ENCODE measurements at regions not wholly inside any gene's neighbourhood (a gene's known extent, or its start where the extent isn't known, plus 50 kb on each side); places are given as distances from the start of the nearest gene placed in this dataset.
A peak's percentile ranks its signal among the peaks of the same experiment; 100 is the strongest.

DNA sequence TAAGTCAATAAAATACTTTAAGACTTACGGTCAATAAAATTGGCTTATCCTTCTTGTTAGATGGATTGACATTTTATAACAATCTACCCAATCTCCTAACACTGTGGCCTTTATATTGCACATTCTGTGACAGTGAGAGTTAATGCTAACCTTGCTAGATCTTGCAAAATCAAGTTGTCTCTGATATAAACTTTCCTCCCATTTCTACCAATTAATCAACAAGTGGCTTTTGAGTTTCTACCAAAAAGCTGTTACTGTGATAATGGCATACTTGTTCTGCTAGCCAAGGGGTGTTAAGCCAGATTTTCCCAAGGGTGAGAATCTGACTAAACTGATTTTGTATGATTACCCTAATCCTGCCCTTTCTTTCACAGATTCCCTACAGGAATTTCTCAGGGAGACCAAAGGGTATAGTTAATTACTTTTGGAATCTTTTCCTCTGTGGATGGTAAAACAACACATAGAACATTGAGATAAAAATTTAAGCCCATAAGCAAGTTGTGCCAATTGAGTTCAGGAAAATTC lies 174.1 kb upstream of the SUCLG2 start:
- Histone ChIP-seq H4K20me1 (no peaks in the 10 kb centered on the region), H3K9me3 (replicated peaks in 1 of 11) (peaks cover 15 to 38% (median 19%) of the 10 kb centered on the region in 11 experiments; a peak in 18 of 22 replicates), H3K27me3 (no peaks in the 10 kb centered on the region), H3K9ac (no peak overlapping the region), H3K36me3 (no peaks in the 10 kb centered on the region), H3K4me1 (no peaks in the 10 kb centered on the region), H3K27ac (no peak overlapping the region), H3K4me2 (no peak overlapping the region), H3K4me3 (no peak overlapping the region)
- no peak for TF ChIP-seq Cebpa-rat (IDR thresholded peaks at IDR 0.05)

DNA sequence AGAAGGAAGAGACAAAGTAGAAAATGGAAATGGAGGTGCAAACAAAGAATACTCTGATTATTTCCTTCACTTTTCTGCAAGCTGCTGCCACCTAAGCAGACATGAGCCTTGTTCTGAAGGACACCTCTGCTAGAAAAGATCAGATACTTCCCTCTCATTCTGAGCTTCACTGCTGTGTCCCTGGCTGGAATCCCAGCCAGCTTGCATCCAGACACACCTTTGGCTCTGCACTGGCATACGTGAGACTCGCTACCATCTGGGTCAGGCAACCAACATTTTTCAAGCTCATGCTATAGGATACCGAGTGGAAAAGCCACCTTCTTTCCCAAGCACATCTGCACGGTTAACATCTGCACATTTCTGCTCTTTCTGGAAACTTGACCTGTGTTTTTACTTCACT lies 166.7 kb upstream of the SUCLG2 start:
- no peaks in the 10 kb centered on the region for H3K27me3 ChIP-seq
- no peak for TF ChIP-seq Cebpa-rat (IDR thresholded peaks at IDR 0.05)
- H3K4me3 ChIP-seq: no peak overlapping the region
- H3K36me3 ChIP-seq: no peaks in the 10 kb centered on the region
- H3K4me2 ChIP-seq: peak overlapping the region in 3 of 11 experiments; percentile 14 to 18 (median 18); a peak in 1 of 22 replicates
- no peak overlapping the region for H3K27ac ChIP-seq
- no peaks in the 10 kb centered on the region for H4K20me1 ChIP-seq
- no peak overlapping the region for H3K9ac ChIP-seq
- H3K4me1 ChIP-seq: peaks cover 0 to 12% (median 3%) of the 10 kb centered on the region in 10 experiments; a peak in 5 of 20 replicates
- peaks cover 0 to 15% (median 4%) of the 10 kb centered on the region in 11 experiments; a peak in 8 of 22 replicates for H3K9me3 ChIP-seq (replicated peaks in 1 of 11)

DNA sequence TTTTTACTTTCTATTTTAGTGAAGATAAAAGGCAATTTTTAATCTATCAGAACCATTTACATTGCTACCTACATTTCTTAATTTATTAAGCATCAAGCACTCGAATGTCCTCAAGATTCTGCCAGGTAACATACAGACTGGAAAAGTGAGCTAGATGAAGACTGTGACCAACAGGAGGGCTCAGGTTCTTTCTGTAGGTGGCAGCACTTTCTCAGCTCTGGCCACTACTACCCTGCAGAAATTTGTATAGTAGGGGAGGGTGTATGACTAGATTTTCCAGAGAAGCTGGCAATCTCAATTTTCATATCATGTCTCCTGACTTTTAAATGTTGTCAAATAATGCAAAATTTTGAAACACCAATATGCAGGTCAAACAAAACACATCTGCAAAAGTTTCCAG lies 165.0 kb upstream of the SUCLG2 start:
- Histone ChIP-seq H3K4me2 (no peak overlapping the region), H3K27me3 (no peaks in the 10 kb centered on the region), H3K4me3 (no peak overlapping the region), H3K4me1 (peaks cover 0 to 12% (median 3%) of the 10 kb centered on the region in 10 experiments; a peak in 5 of 20 replicates), H3K9ac (no peak overlapping the region), H3K36me3 (no peaks in the 10 kb centered on the region), H3K9me3 (replicated peaks in 1 of 11) (peaks cover 0 to 11% (median 0%) of the 10 kb centered on the region in 11 experiments; a peak in 6 of 22 replicates), H3K27ac (no peak overlapping the region), H4K20me1 (no peaks in the 10 kb centered on the region)
- no peak for TF ChIP-seq Cebpa-rat (IDR thresholded peaks at IDR 0.05)

DNA sequence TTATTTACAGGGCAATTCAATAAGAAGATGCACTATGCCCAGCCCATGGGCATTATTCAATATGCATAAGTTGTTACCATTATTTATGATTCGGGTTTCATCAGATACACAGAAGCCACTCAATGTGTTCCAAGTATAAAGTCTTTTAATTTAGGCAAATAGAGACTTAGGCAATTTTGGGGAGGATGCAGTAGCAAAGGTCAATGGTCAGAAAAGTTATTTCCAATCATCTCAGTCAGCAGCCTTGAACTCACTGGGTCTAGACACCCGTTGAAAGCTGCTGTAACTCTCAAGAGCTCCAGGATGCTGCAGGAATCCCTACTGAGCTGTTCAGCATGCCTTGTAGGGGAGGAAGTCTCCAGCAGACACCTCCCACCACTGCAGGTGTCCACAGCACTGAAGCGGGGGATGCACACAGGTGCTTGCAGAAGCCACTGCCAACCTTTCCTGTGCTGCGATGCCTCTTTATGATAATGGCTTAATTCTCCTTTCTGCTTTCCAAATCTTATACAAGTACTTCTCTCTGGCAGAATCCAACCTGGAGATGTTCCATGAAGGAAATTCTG lies 155.0 kb upstream of the SUCLG2 start:
- no peak overlapping the region for H3K4me2 ChIP-seq
- no peaks in the 10 kb centered on the region for H3K36me3 ChIP-seq
- no peaks in the 10 kb centered on the region for H3K4me1 ChIP-seq
- H3K4me3 ChIP-seq: no peak overlapping the region
- H3K27me3 ChIP-seq: no peaks in the 10 kb centered on the region
- no peaks in the 10 kb centered on the region for H4K20me1 ChIP-seq
- peaks cover 2 to 9% (median 4%) of the 10 kb centered on the region in 11 experiments; a peak in 15 of 22 replicates for H3K9me3 ChIP-seq (replicated peaks in 1 of 11)
- no peak overlapping the region for H3K9ac ChIP-seq
- no peak overlapping the region for H3K27ac ChIP-seq
- TF ChIP-seq Cebpa-rat (IDR thresholded peaks at IDR 0.05): no peak

DNA sequence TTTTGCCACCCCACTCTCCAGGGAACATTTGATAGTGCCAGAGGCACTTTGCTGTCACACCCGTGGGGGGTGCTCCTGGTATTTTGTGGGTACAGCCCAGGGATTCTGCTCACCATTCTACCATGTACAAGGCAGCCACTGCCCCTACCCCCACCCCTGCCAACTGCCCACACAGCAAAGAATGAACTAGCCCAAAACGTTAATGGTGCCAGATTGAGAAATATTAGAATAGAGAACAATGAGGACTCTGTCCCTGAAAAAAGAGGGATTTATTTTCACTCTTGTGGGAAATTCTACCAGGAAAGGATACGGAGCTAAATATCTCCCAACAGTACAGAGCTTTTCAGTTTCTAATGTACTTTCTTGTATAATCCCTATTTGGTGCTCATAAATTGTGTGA lies 154.5 kb upstream of the SUCLG2 start:
- no peaks in the 10 kb centered on the region for H3K4me1 ChIP-seq
- H4K20me1 ChIP-seq: no peaks in the 10 kb centered on the region
- no peak overlapping the region for H3K9ac ChIP-seq
- H3K4me3 ChIP-seq: no peak overlapping the region
- no peak for TF ChIP-seq Cebpa-rat (IDR thresholded peaks at IDR 0.05)
- no peaks in the 10 kb centered on the region for H3K27me3 ChIP-seq
- H3K27ac ChIP-seq: no peak overlapping the region
- H3K9me3 ChIP-seq (replicated peaks in 1 of 11): peaks cover 7 to 14% (median 9%) of the 10 kb centered on the region in 11 experiments; a peak in 21 of 22 replicates
- no peak overlapping the region for H3K4me2 ChIP-seq
- H3K36me3 ChIP-seq: 0 out of 22 replicates have a peak, but pooled peaks cover 0 to 3% (median 0%) of the 10 kb centered on the region in 11 experiments

DNA sequence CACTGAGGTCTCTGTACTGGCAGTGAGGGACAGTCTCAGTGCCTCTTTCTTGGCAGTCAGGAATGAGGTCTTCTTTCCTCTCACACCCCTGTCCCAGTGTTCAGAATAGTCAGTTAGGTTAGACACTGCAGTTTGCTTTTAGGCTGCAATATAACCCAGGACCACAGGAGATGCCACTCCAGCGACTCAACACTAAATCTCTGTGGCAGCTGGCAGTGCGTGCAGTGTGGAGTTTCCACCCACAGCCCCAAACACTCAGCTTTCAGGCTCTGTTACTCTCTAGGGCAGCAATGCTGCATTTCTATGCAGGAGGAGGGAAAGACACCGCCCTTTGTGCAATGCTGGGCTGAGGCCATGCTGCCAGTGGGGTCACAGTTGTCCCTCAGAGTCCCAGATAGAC lies 150.2 kb upstream of the SUCLG2 start:
- Histone ChIP-seq H3K4me3 (no peak overlapping the region), H3K4me1 (no peaks in the 10 kb centered on the region), H4K20me1 (no peaks in the 10 kb centered on the region), H3K4me2 (no peak overlapping the region), H3K27me3 (no peaks in the 10 kb centered on the region), H3K27ac (no peak overlapping the region), H3K36me3 (0 out of 22 replicates have a peak, but pooled peaks cover 0 to 5% (median 0%) of the 10 kb centered on the region in 11 experiments), H3K9ac (no peak overlapping the region), H3K9me3 (replicated peaks in 1 of 11) (peaks cover 21 to 32% (median 26%) of the 10 kb centered on the region in 11 experiments)
- no peak for TF ChIP-seq Cebpa-rat (IDR thresholded peaks at IDR 0.05)

DNA sequence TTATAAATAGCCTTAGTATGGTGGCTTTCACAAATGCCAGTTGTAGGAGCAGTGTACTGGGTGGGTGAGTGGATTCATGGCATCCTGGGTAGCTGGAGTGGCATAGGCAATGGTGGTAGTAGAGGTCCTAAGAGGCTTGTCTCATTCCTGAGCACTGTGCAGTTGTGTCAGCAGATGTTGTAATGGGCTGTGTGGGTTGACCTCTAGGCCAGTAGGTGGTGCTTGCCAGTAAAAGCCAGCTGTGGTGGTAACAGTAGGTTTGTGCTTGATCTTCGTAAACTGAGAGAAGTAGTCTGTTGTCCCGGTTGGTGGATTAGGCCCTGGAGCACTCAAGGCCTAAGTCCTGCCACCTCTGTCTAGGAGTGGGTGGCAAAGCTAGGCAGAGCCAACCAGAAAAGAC lies 149.7 kb upstream of the SUCLG2 start:
- Histone ChIP-seq H3K27me3 (no peaks in the 10 kb centered on the region), H3K9ac (no peak overlapping the region), H3K9me3 (replicated peaks in 1 of 11) (peaks cover 21 to 32% (median 26%) of the 10 kb centered on the region in 11 experiments), H3K4me2 (no peak overlapping the region), H3K27ac (no peak overlapping the region), H4K20me1 (no peaks in the 10 kb centered on the region), H3K4me1 (no peaks in the 10 kb centered on the region), H3K36me3 (0 out of 22 replicates have a peak, but pooled peaks cover 0 to 5% (median 0%) of the 10 kb centered on the region in 11 experiments), H3K4me3 (no peak overlapping the region)
- TF ChIP-seq Cebpa-rat (IDR thresholded peaks at IDR 0.05): no peak

DNA sequence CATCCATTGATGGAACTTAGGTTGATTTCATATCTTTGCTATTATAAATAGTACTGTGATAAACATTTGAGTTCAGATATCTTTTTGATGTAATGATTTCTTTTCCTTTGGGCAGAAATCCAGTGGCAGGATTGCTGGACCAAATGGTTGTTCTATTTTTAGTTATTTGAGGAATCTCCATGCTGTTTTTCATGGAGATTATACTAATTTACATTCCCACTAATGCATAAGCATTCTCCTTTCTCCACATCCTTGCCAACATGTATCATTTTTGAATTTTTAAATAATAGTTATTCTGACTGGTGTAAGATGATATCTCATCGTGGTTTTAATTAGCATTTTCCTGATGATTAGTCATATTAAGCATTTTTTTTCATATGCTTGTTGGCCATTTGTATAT lies 144.0 kb upstream of the SUCLG2 start:
- peaks cover 8 to 14% (median 11%) of the 10 kb centered on the region in 11 experiments; a peak in 20 of 22 replicates for H3K9me3 ChIP-seq (replicated peaks in 1 of 11)
- H3K4me3 ChIP-seq: no peak overlapping the region
- peaks cover 0 to 10% (median 0%) of the 10 kb centered on the region in 10 experiments; a peak in 2 of 20 replicates for H3K4me1 ChIP-seq
- H3K27me3 ChIP-seq: no peaks in the 10 kb centered on the region
- no peak overlapping the region for H3K9ac ChIP-seq
- no peaks in the 10 kb centered on the region for H4K20me1 ChIP-seq
- H3K27ac ChIP-seq: no peak overlapping the region
- H3K36me3 ChIP-seq: no peaks in the 10 kb centered on the region
- no peak for TF ChIP-seq Cebpa-rat (IDR thresholded peaks at IDR 0.05)
- no peak overlapping the region for H3K4me2 ChIP-seq

DNA sequence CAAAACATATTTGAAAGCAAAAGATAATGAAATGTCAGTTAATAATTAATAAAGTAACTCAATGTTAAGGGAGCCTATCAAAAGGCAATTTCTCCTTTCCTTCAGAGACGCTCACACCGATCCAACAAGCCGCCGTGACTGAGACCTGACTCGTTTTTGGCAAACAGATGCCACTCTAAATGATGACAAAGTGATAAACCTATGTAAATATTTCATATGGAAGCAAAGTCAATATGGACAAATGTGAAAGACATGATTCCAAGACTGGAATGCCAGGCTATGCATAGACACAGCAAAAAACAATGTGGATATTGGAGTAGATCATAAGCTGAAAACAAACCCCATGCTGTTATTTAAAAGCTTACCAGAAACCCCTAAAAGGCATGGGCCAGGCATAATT lies 137.2 kb upstream of the SUCLG2 start:
- H3K4me3 ChIP-seq: no peak overlapping the region
- no peaks in the 10 kb centered on the region for H4K20me1 ChIP-seq
- H3K36me3 ChIP-seq: no peaks in the 10 kb centered on the region
- peaks cover 0 to 10% (median 0%) of the 10 kb centered on the region in 10 experiments; a peak in 2 of 20 replicates for H3K4me1 ChIP-seq
- 0 out of 22 replicates have a peak, but pooled peaks cover 0 to 3% (median 0%) of the 10 kb centered on the region in 11 experiments for H3K9me3 ChIP-seq (replicated peaks in 1 of 11)
- no peak overlapping the region for H3K4me2 ChIP-seq
- H3K27ac ChIP-seq: no peak overlapping the region
- TF ChIP-seq Cebpa-rat (IDR thresholded peaks at IDR 0.05): no peak
- no peak overlapping the region for H3K9ac ChIP-seq
- H3K27me3 ChIP-seq: no peaks in the 10 kb centered on the region
